ENCODE measurements at regions not wholly inside any gene's neighbourhood (a gene's known extent, or its start where the extent isn't known, plus 50 kb on each side); places are given as distances from the start of the nearest gene placed in this dataset.
"Not testable (repeated sequence)": the region's sequence is repeated elsewhere in the genome, so short reads cannot be mapped to it uniquely, and the experiment has no call there.

DNA sequence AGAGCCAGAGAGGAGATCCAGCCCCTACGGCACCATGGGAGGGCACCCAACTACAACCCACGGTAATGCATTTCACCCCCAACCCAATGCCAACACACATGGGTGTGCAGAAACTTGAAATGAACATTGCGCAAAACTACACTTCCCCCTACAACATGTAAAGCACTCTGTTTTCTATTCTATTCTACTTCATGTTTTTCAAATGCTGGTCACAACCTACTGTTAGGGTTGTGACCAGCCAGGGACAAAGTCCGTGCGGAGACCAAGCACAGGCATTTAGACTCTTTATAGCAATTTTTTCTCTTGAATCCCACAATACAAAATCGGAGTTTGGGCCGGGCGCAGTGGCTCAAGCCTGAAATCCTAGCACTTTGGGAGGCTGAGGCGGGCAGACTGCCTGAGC, 90.6 kb downstream of the MRPL14 start:
- DNase-seq, result no peak

DNA sequence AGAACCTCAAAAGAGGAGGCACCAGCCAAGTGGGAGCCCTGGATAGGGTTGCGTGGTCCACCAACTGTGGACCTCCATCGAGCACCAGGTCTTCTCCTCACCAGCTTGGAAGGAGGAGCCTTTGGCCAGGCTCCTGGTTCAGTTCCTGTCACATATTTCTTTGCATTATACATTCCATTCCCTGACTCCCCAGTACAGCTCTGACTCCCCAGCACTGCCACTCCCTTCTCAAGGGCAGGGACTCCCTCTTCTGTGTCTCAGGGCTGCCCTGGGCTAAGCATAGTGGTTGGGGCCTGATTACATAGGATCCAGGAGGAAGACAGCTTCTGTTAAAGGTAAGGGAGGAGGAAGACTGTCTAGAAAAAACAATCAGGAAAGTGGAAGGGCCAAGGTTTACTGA, 91.1 kb downstream of the MRPL14 start:
- DNase-seq, result no peak

DNA sequence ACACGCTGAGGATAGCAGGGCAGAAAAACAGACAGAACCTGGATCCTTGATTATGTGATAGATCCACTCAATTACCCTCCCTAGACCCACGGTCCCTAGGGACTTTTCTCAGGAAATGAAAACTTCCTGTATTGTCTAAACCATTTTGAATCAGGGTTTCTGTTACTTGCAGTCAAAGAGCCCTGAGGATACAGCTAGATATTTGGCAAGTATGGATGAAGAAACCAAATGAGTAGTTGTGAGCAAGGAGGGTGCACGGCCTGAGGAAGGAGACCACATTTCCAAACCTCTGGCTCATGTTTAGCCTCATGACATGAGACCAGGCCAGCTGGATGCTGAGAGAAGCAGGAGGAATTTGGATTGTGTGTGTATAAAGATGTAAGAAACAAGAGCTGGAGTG, 91.6 kb downstream of the MRPL14 start:
- DNase-seq, result no peak

DNA sequence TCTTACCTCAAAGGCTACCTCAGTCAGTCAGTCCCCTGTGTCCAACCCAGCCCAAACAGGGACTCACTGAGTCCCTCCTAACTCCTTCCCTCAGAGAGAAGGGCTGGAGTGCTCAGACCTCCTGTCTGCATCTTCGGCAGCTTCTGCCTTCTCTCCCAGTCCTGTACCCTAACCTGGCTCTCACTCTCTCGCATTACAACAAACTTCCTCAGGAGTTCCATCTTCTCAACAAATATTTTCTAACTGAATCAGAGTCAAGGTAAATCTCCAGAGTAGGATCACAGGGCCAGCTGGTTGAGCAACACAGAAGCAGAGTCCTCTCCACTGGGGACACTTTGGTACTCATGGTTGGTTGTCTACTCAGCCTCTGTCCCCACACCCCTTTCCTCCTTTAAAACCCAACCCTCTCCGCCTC, 92.3 kb downstream of the MRPL14 start:
- DNase-seq, result no peak

DNA sequence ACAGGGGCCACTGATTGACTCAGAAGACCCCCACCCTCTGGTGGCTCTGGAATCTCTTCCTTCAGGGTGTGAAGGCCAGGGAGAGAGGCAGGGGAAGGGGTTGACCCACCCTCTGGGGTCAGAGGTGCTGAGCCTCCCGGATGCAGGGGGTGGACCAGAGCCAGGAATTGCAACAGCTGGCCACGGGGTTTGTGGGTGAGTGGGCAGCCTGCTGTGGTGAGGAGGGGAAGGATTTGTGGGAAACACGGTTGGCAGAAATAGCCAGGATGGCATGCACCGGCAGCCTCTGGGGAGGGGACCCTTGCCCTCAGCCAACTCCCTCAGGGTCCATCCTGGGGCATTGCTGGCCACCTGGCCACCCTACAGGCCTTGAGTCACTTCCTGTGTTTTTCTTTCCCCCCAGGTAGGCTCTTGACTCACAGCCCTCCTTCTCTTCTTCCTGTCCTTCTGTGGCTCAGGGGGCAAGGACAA, 92.8 kb downstream of the MRPL14 start:
- no peak for DNase-seq

DNA sequence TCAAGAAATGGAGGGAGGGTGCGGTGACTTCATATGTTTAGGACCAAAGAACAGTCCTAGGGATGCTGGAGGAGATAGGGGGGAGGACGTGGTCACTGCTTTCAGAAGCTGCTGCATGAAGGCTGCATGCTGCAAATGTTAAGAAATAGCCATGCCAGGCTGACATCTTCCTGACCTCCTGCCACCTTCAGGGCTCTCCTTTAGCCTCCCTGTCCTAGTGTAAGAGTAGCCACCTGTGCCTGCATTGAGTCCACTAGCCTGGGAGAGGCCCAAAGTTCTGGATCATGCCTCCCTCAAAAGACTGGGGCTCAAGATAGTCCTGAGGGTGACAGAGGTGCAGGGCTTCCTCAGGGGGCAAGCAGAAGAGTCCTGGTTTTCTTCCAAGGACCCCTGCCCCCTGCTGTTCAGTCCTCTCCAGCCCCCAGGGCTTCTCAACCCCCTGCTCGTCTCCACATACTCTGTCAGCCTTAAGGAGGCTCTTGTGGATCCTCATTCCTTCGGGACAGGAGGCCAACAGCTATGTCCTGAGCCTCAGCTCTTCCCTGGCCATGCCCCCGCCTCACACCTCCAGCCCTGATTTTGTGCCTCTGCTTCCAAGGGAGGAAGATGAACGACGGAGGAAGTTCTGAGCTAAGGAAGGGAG, 96.3 kb downstream of the MRPL14 start:
- DNase-seq, result no peak

DNA sequence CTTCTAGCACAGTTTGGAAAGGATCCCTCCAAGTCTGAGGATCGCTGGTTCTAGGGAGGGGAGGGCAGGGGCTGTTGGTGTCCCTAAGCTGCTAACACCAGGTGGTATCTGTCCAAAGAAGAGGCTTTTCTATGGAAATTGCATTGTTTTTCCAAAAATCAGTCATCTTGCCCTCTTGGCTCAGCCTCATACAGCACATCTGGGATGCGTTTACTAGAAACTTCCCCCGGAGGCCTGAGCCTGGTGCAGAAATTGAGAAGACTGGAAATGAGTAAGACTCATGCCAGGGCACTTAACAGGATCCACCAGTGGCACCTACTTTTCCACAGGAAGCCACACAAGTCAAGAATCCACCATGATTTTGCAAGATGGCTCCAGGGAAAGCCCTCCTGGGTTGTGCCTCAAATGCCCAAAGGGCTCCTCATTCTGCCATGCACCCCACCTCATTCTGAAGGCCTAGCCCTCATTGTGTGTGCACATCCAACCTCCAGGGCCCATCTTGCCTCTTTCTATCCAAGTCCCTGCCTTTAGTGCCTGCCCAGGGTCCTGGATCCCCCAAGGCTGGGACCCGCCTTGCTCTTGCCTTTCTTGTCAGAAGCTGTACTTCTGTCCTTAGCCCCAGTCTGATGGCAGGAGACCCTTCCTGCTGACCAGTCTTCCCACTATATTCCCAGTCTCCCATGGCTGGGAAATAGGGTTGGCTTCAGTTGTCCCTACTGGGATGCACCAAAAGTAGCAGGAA, 97.6 kb downstream of the MRPL14 start:
- DNase-seq, result no peak

DNA sequence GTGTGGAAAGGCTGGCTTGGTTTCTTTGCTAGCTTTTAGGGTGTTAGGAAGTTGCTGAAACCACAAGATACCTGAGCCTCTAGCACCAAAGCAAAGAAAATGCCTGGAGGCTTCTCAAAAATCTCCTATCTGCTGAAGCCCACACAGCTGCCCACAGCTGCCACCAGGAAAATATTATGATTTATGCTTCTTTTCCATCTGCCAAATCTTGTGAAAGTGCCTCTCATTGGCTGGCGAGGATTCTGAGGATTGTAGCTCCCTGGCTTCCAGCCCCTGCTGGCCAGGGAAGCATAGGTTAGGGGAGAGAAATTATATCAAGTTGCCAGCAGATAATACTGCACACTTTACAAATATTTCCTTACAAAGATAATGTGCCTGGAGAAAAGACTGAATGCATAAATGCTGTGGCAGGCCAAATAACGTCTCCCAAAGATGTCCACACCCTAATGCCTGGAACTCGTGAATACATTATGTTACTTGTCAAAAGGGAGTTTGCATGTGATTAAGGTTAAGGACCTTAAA, 98.4 kb downstream of the MRPL14 start:
- no peak for DNase-seq

DNA sequence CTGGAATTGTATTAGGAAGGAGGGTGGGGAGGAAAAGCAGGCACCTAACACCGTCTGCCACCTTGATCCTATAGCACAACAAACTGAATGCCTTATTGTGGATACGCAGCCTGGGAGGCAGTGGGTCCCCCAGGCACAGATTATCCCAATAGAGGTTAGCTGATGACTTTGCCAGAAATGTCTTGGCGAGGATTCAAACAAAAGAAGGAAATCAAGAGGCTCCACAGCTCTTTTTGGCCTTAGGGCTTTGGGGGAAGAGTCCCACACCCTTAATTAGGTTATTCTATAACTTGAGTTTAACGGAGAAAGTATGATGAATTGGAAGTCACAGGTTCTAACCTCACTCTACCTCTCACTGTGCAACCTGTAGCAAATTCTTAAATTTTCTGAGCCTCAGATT, 102.0 kb downstream of the MRPL14 start:
- no peak for DNase-seq

DNA sequence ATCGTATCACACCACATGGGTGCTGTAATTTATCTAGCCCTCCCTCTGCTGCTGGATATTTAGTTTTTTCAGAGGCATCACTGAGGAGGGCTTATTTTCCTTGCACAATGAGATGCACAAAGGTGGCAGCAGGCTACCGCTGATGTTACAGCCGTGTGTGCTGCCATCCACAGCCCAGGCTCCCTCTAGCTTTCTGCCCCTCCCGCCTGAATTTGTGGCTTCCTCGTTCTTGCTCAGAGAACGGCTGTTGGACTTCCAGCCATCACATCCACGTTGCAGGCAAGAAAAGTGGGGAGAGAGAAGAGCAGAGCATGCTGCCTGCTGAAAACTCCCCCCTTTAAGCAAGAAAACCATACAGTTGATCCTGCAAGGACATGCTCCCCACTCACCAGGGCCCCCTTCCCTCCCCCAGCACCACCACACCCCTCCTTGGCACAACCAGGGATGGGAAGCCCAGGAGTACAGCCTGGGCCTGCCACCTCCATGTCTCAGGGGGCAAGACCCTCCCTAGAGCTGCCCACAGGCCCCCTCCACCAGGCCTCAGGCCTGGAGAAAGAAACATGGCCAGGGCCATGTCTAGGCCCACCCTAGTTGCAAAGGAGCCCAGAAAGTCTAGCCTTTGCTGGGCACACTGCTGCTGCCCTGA, 102.6 kb downstream of the MRPL14 start:
- DNase-seq, result no peak

DNA sequence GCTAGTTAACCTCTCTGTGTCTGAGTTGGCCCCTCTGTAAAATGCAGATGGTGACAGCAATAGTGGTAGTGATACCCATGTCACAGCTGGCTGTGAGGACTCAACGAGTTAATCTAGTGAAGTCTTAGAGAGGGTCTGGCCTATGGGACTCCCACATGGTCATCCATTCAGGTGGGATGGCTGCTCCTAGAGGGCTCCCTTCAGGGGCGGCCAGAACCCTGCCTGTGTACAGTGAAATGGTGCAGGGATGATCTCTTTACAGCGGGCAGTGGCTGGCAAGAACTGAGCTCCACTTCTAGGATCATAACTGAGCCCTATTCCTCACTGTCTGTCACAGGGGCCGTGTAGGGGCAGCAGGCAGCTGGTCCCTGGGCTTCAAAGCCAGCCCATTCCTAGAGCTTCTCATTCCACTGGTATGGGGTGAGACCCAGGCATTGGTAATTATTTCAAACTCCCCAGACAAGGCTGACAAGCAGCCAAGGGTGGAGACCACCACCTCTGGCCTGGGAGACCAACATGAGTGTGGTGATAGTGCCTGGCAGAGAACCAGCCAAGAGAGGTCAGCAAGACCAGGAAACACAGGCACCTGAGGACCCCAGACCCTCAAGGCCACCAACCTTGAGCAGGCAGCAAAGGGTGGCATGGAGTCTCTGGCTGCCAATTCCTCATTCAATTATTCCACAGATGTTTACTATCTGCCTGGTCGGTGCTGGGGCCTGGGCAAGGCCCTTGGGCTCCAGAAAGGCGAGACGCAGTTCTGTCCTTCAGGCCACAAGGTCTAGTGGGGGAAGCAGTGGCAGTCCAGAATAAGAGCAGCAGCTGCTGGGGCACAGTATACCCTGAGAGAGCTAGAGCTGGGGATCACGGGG, 103.4 kb downstream of the MRPL14 start:
- no peak for DNase-seq

DNA sequence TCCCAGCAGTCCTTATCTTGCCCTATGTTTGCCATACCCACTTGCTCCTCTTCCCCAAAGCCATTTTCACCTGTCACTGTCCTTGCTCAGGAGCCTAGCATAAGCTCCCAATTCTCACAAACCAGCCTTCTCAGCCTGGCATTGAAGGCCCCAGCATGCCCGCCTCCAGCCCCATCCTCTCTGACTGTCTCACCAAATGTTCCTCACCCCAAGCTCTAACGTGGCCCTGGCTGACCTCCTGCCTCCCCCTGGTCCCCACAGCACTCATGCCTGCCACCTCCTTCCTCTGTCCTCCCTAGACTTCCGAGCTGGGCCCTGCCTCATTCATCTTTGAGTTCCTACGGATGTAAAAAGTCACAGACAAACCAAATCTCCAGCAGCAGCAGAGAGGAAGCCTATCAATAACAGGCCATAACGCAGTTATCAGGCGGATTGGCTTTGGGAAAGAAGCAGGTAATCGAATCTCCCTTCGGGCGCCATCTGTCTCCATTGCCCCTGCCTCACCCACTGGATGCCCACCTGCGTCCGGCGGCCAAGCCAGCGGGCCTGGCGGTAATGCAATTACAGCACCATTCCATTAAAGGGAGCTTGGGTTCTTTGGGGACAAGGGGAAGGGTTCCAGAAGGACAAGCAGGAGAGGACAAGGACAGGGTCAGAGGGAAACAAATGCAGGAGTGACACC, 104.4 kb downstream of the MRPL14 start:
- DNase-seq, result no peak

DNA sequence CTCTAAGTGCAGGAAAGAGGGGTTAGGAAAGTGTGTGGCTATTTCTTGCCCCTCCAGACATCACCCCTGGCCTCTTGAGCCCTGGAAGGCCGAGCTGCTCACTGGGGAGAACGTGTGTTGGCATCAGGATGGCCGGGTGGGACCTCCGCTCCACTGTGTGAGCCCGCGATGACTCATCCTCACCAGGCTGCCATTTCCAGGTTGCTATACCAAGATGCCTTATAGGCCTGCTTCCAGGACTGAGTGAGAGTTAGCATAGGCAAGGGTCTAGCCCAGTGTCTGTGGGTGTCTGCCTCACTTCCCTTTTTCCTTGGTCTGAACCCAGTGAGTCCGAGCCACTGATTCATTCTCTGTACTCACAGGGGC, 105.0 kb downstream of the MRPL14 start:
- DNase-seq, result no peak

DNA sequence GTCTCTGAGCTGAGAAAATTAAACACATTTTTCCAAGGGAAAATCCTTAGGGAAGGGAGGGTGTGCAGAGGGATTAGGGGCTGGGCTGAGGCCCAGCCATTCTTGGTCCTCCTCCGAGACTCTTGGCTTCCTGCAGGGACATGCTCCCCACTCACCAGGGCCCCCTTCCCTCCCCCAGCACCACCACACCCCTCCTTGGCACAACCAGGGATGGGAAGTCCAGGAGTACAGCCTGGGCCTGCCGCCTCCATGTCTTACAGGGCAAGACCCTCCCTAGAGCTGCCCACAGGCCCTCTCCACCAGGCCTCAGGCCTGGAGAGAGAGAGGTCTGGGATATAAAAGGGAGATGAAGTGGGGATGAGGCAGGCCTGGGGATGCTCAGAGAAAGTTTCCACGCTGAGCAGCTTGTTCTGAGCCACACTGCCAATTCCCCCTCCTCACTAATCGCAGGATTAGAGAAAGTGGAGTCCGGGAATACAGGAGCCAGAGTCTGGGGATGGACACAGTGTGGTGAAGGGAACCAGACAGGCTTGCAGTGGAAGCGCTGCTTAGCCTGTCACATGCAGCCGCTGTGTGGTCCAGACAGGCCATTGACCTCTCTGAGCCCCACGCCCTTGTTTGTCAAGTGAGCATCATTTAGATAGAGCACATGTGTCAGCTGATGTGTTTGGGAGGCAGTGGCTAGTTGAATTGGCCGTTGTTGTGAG, 105.5 kb downstream of the MRPL14 start:
- DNase-seq, result no peak

DNA sequence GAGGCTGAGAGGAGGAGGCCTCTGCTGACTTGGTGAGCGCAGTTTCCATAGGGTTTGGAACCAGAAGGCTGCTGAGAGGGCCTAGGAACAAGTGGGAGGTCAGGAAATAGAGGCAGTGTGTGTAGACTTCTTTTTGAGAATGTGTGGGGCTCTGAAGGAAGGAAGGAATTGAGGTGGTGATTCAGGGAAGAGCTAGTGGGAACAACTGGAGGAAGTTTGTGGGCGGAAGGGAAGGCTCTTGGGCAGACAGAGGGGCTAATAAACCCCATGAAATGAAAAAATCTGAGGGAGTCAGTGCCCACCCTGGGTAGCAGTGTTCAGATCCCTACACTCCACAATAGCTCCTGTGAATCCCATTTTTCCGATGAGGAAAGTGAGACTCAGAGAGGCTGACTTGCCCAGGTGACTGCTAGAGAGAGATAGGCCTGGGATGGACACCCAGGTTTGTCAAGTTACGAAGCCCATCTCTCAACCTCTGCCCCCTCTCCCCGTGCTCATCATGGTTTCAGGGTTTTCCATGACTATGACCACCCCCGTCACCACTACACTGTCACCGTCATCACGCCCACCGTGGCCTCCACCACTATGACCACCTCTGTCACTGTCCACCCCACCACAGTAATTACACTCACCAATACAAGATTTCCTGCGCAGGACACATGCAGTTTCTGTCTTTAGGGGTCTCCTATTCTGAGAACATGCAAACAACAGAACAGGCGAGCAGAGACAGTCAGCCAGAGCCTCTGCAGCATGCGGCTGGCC, 106.4 kb downstream of the MRPL14 start:
- DNase-seq, result no peak

DNA sequence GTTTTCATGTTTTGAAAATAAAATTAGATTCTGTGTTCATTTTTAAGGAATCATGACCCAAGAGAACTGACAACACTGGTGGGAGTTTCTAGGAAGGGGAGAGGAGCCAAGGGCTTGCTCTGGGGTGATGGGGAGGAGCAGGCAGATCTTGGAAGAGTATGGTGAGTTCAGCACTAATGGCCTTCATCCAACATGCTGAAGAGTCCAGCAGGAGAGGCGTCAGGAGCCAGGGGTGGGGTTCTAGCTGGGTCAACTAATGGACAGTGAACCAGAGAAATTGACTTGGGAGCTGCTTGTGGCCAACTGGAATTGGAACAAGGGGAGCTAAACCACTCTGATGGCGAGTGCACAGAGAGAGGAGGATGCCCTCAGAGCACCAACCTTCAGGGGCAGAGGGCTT, 107.1 kb downstream of the MRPL14 start:
- DNase-seq, result no peak

DNA sequence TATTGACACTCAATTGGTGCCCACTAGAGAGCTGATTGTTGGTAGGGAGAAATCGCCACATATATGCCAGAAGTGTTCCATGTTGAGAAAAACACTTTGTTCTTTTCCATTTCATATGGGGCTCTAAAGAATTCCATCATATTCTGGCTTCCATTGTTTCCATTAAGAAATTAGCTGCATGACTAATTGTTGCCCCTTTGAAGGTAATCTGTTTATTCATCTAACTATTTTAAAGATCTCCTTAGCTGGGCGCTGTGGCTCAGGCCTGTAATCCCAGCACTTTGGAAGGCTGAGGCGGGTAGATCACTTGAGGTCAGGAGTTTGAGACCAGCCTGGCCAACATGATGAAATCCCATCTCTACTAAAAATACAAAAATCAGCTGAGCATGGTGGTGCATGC, 109.9 kb downstream of the MRPL14 start:
- not testable (repeated sequence) for DNase-seq

DNA sequence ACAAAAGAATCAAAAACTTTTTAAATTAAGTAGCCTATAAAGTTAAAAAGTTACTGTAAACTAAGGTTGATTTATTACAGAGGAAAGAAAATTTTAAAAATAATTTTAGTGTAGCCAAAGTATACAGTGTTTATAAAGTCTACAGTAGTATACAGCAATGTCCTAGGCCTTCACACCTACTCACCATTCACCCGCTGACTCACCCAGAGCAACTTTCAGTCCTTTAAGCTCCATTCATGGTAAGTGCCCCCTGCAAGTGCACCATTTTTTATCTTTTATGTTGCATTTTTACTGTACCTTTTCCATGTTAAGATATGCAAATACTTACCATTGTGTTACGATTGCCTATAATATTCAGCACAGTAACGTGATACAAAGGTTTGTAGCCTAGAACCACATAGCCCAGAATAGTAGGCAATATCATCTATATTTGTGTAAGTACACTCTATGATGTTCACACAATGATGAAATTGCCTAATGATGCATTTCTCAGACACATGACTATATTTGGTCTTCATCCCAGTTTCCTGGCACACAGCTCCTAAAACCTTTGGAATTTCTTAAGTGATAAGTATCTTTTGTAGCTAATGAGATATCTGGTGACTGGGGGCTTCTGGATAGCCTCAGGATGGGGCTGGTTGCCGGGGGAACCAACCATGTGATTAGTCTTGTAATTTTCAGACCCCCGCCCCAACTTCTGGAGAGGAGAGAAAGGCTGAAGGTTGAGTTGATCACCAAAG, 111.0 kb downstream of the MRPL14 start:
- DNase-seq, result no peak

DNA sequence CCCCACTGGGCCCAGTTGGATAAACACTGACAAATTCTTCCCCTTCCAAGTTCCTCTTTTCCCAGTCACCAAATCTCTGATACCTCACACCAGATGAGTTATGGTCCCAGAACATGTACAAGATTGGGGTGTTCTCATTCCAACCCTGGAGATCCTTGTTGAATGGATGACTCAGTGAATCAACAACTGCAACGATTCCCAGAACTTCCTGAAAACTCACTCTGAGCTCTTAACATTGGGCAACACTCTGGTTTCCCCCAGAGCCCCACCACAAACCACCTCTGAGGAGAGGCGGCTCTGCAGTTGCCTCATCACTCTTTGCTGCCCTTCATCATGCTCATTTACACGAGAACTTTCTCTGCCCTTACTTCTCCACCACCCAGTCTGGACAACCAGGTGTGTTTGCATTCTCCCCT, 115.2 kb downstream of the MRPL14 start:
- no peak for DNase-seq

DNA sequence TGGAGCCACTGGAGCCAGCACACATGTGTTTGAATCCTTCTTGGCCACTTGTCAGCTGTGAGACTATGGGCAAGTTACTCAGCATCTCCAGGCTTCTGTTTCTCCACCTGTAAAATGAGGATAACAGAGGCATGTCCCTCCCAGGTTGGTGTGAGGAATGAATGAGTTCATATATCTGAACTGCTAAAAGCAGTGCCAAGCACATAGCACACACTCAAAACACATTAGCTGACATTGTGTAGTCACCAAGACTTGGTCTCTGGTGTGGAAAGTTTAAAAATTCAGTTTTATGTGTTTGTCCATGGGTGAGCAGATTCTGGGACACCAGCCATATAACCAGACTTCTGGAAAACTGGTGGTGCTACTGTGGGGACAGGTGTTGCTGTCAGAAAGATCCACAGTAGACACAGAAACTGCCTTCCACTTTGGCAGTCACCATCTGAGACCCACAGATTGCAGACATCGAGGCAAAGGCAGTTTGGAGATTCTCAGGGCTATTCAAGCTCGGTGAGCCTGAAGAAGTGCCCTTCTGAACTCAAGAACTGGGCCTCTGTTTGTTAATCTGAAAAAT, 115.8 kb downstream of the MRPL14 start:
- no peak for DNase-seq

Measured in NCI-H2107 (cell line).